Neural progenitor cell (in vitro differentiated cells): ENCODE measurements at regions not wholly inside any gene's neighbourhood (a gene's known extent, or its start where the extent isn't known, plus 50 kb on each side); places are given as distances from the start of the nearest gene placed in this dataset.

Source experiments
- DNase-seq: peaks from one replicate; pipeline ENCODE4 v3.0.0-alpha.2; 2016; ENCODE audit warnings: low spot score
- H2AFZ ChIP-seq: fragments of 200-600 bp; sonication (generic); replicated peaks from 2 replicates; pipeline ENCODE4 v1.6.1; 2016; ENCODE audit warnings: antibody characterized with exemption
- H3F3A ChIP-seq: fragments of 200-600 bp; sonication (generic); 2 replicates; pipeline ENCODE4 v1.6.1; 2016; ENCODE audit warnings: antibody characterized with exemption, low read depth
- H3K27ac ChIP-seq: fragments of 200-600 bp; sonication (generic); 2 replicates; pipeline ENCODE4 v1.5.1; 2016; ENCODE audit warnings: mild to moderate bottlenecking
- H3K27me3 ChIP-seq: fragments of 200-600 bp; sonication (generic); 2 replicates; pipeline ENCODE4 v1.6.1; 2016; ENCODE audit warnings: mild to moderate bottlenecking, moderate library complexity
- H3K36me3 ChIP-seq: fragments of 200-600 bp; sonication (generic); 2 replicates; pipeline ENCODE4 v1.5.1; 2016
- H3K4me1 ChIP-seq: fragments of 200-600 bp; sonication (generic); 2 replicates; pipeline ENCODE4 v1.6.1; 2016; ENCODE audit warnings: mixed run types
- H3K4me2 ChIP-seq: fragments of 200-600 bp; sonication (generic); 2 replicates; pipeline ENCODE4 v1.6.1; 2016
- H3K4me3 ChIP-seq: fragments of 200-600 bp; sonication (generic); 2 replicates; pipeline ENCODE4 v1.5.1; 2016
- H3K79me2 ChIP-seq: fragments of 200-600 bp; sonication (generic); 2 replicates; pipeline ENCODE4 v1.6.1; 2016; ENCODE audit warnings: low read depth
- H3K9ac ChIP-seq: fragments of 200-600 bp; sonication (generic); 2 replicates; pipeline ENCODE4 v1.6.1; 2016
- H3K9me3 ChIP-seq: fragments of 200-600 bp; sonication (generic); 2 replicates; pipeline ENCODE4 v1.5.1; 2016; ENCODE audit warnings: low read depth
- H4K20me1 ChIP-seq: fragments of 200-600 bp; sonication (generic); 2 replicates; pipeline ENCODE4 v1.6.1; 2016; ENCODE audit warnings: low read depth
- H3K27ac Mint-ChIP-seq: 3 replicates; pipeline ENCODE4 v1.8.0; 2021; ENCODE audit warnings: mixed read lengths
- H3K27me3 Mint-ChIP-seq: 2 replicates; pipeline ENCODE4 v1.8.0; 2022; ENCODE audit warnings: low read depth, mild to moderate bottlenecking, inconsistent platforms, moderate library complexity, mixed read lengths; ENCODE audit not compliant: insufficient read depth
- H3K36me3 Mint-ChIP-seq: 3 replicates; pipeline ENCODE4 v1.8.0; 2021; ENCODE audit warnings: mixed read lengths
- H3K4me1 Mint-ChIP-seq: 3 replicates; pipeline ENCODE4 v1.8.0; 2021; ENCODE audit warnings: mixed read lengths
- H3K4me3 Mint-ChIP-seq: 3 replicates; pipeline ENCODE4 v1.8.0; 2021; ENCODE audit warnings: mild to moderate bottlenecking, moderate library complexity, mixed read lengths
- H3K9me3 Mint-ChIP-seq: 3 replicates; pipeline ENCODE4 v1.8.0; 2020; ENCODE audit warnings: mixed read lengths
- CTCF ChIP-seq: fragments of 200-600 bp; sonication (generic); IDR thresholded peaks from 2 replicates; pipeline ENCODE4 v1.5.1; 2017; ENCODE audit warnings: antibody characterized with exemption, mild to moderate bottlenecking
- EZH2 ChIP-seq: fragments of 200-600 bp; sonication (generic); IDR thresholded peaks from 2 replicates; pipeline ENCODE4 v1.6.1; 2017; ENCODE audit warnings: antibody characterized with exemption, mild to moderate bottlenecking, moderate library complexity
- EZH2phosphoT487 ChIP-seq: fragments of 200-600 bp; sonication (generic); IDR thresholded peaks from 2 replicates; pipeline ENCODE4 v1.6.1; 2017; ENCODE audit warnings: antibody characterized with exemption

DNA sequence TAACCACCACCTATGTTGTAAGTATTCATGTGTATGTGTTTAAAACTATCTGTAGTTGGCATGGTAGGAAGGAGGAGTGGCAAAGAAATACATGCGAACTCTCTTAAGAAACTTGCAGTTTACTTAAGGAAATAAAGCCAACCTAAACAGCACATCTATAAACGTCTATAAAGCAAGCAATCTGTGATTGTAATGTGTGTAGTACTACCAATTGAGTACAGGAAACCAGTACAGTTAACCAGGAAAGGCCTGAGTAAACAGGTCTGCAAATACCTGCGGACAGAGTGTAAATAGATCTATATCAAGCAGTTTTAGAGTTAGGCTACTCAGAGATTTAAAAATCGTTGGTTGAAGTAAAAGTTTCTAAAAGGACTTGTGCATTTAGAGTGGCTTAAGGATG lies 59.5 kb upstream of the AMOTL1 start:
- H3K4me3 Mint-ChIP-seq, result no peak overlapping the region
- no peaks in the 10 kb centered on the region for H3K9me3 ChIP-seq
- H3K4me2 ChIP-seq, result no peak overlapping the region
- H3K9ac ChIP-seq, result no peak overlapping the region
- no peaks in the 10 kb centered on the region for H3F3A ChIP-seq
- H3K27ac ChIP-seq, result no peak overlapping the region
- no peaks in the 10 kb centered on the region for H3K4me1 ChIP-seq
- no peaks in the 10 kb centered on the region for H3K36me3 Mint-ChIP-seq
- no peak for DNase-seq
- no peaks in the 10 kb centered on the region for H3K36me3 ChIP-seq
- H3K4me3 ChIP-seq, result no peak overlapping the region
- H3K27ac Mint-ChIP-seq, result no peak overlapping the region
- H4K20me1 ChIP-seq, result no peaks in the 10 kb centered on the region
- no peaks in the 10 kb centered on the region for H3K9me3 Mint-ChIP-seq
- no peak overlapping the region for H2AFZ ChIP-seq
- H3K79me2 ChIP-seq, result no peaks in the 10 kb centered on the region
- TF ChIP-seq EZH2, result no peak
- no peak for TF ChIP-seq CTCF
- TF ChIP-seq EZH2phosphoT487, result no peak
- H3K4me1 Mint-ChIP-seq, result peaks cover 12% of the 10 kb centered on the region
- no peaks in the 10 kb centered on the region for H3K27me3 ChIP-seq
- peaks cover 2% of the 10 kb centered on the region for H3K27me3 Mint-ChIP-seq

GRCh38 chr11:94715225-94715624 lies 52.9 kb upstream of the AMOTL1 start:
- Histone ChIP-seq H3K27me3 (no peaks in the 10 kb centered on the region), H3K4me1 (no peaks in the 10 kb centered on the region), H4K20me1 (no peaks in the 10 kb centered on the region), H3F3A (no peaks in the 10 kb centered on the region), H2AFZ (no peak overlapping the region), H3K9ac (no peak overlapping the region), H3K9me3 (no peaks in the 10 kb centered on the region), H3K36me3 (peaks cover 4% of the 10 kb centered on the region), H3K4me3 (no peak overlapping the region), H3K4me2 (no peak overlapping the region), H3K79me2 (no peaks in the 10 kb centered on the region), H3K27ac (no peak overlapping the region)
- Mint-ChIP-seq H3K27ac (no peak overlapping the region), H3K4me1 (no peaks in the 10 kb centered on the region), H3K36me3 (no peaks in the 10 kb centered on the region), H3K27me3 (no peaks in the 10 kb centered on the region), H3K4me3 (no peak overlapping the region), H3K9me3 (peaks cover 4% of the 10 kb centered on the region)
- TF ChIP-seq EZH2phosphoT487, result no peak
- no peak for TF ChIP-seq EZH2
- TF ChIP-seq CTCF, result no peak
- no peak for DNase-seq

DNA sequence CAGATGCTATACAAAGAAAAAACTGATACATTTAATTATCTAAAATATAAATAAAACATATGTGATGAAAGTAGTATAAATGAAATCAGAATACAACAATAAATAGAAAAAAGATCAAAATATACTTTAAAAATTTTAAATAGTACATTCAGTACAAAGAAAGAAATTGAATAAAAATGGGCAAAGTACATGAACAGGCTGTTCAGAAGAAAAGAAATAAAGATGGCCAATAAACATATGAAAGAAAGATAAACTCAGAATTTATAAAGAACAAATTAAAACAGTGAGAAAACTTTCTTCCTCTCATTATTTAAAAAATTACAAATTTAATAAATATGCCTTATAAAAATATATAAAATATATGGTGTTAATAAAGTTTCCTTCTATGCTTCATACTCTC lies 50.5 kb upstream of the AMOTL1 start:
- H3K9me3 Mint-ChIP-seq, result peaks cover 4% of the 10 kb centered on the region
- no peak overlapping the region for H3K9ac ChIP-seq
- DNase-seq, result no peak
- no peaks in the 10 kb centered on the region for H3K27me3 Mint-ChIP-seq
- H3K4me1 Mint-ChIP-seq, result no peaks in the 10 kb centered on the region
- no peaks in the 10 kb centered on the region for H3K79me2 ChIP-seq
- peaks cover 4% of the 10 kb centered on the region for H3K36me3 ChIP-seq
- no peaks in the 10 kb centered on the region for H3K27me3 ChIP-seq
- no peak overlapping the region for H3K4me3 Mint-ChIP-seq
- H2AFZ ChIP-seq, result no peak overlapping the region
- no peaks in the 10 kb centered on the region for H3K4me1 ChIP-seq
- H4K20me1 ChIP-seq, result no peaks in the 10 kb centered on the region
- no peak overlapping the region for H3K27ac ChIP-seq
- no peaks in the 10 kb centered on the region for H3K9me3 ChIP-seq
- H3K36me3 Mint-ChIP-seq, result no peaks in the 10 kb centered on the region
- no peak overlapping the region for H3K4me3 ChIP-seq
- no peak overlapping the region for H3K27ac Mint-ChIP-seq
- no peak overlapping the region for H3K4me2 ChIP-seq
- no peaks in the 10 kb centered on the region for H3F3A ChIP-seq
- no peak for TF ChIP-seq EZH2
- TF ChIP-seq EZH2phosphoT487, result no peak
- no peak for TF ChIP-seq CTCF
